ENCODE measurements at regions not wholly inside any gene's neighbourhood (a gene's known extent, or its start where the extent isn't known, plus 50 kb on each side); places are given as distances from the start of the nearest gene placed in this dataset.

- Histone ChIP-seq H3K36me3 (ENCODE audit: insufficient read depth, low read length) (no peaks in the 10 kb centered on the region), H3K27ac (no peak overlapping the region), H3K4me3 (no peak overlapping the region), H3K9me3 (ENCODE audit: low read depth, low read length) (no peaks in the 10 kb centered on the region), H3K9ac (ENCODE audit: insufficient read length) (no peak overlapping the region)
- no peak for DNase-seq (ENCODE audit: low read depth, low spot score)
- TF ChIP-seq POLR2AphosphoS5 (IDR thresholded peaks at IDR 0.05; ENCODE audit: borderline replicate concordance, low read depth, low read length) = no peak
- no peak for TF ChIP-seq FOXP2 (optimal IDR thresholded peaks at IDR 0.05; ENCODE audit: control extremely low read depth, extremely low read length, insufficient read depth)
- no peak for TF ChIP-seq EZH2 (IDR thresholded peaks at IDR 0.05)
Observed at GRCh38 chr22:49533886-49534285, 293.8 kb downstream of the BRD1 start.

- Histone ChIP-seq H3K27ac (no peak overlapping the region), H3K4me3 (no peak overlapping the region), H3K9ac (ENCODE audit: insufficient read length) (no peak overlapping the region), H3K9me3 (ENCODE audit: low read depth, low read length) (no peaks in the 10 kb centered on the region), H3K36me3 (ENCODE audit: insufficient read depth, low read length) (no peaks in the 10 kb centered on the region)
- TF ChIP-seq EZH2 (IDR thresholded peaks at IDR 0.05) = no peak
- TF ChIP-seq FOXP2 (optimal IDR thresholded peaks at IDR 0.05; ENCODE audit: control extremely low read depth, extremely low read length, insufficient read depth) = no peak
- TF ChIP-seq POLR2AphosphoS5 (IDR thresholded peaks at IDR 0.05; ENCODE audit: borderline replicate concordance, low read depth, low read length) = no peak
- DNase-seq (ENCODE audit: low read depth, low spot score) = no peak
Observed at GRCh38 chr22:49532869-49533802, 294.5 kb downstream of the BRD1 start.

- H3K27ac ChIP-seq = no peak overlapping the region
Observed at GRCh38 chr22:49531368-49531791, 296.3 kb downstream of the BRD1 start.

GRCh38 chr22:49530671-49531367, 296.9 kb downstream of the BRD1 start:
- TF ChIP-seq POLR2AphosphoS5 (IDR thresholded peaks at IDR 0.05; ENCODE audit: borderline replicate concordance, low read depth, low read length) (no peak), FOXP2 (optimal IDR thresholded peaks at IDR 0.05; ENCODE audit: control extremely low read depth, extremely low read length, insufficient read depth) (no peak), EZH2 (IDR thresholded peaks at IDR 0.05) (no peak)
- Histone ChIP-seq H3K27ac (no peak overlapping the region), H3K9me3 (ENCODE audit: low read depth, low read length) (no peaks in the 10 kb centered on the region), H3K36me3 (ENCODE audit: insufficient read depth, low read length) (no peaks in the 10 kb centered on the region), H3K4me3 (no peak overlapping the region), H3K9ac (ENCODE audit: insufficient read length) (no peak overlapping the region)
- no peak for DNase-seq (ENCODE audit: low read depth, low spot score)

More at GRCh38 chr22:49531368-49531791, 296.3 kb downstream of the BRD1 start:
- no peaks in the 10 kb centered on the region for H3K36me3 ChIP-seq (ENCODE audit: insufficient read depth, low read length)
- TF ChIP-seq POLR2AphosphoS5 (IDR thresholded peaks at IDR 0.05; ENCODE audit: borderline replicate concordance, low read depth, low read length) (no peak), FOXP2 (optimal IDR thresholded peaks at IDR 0.05; ENCODE audit: control extremely low read depth, extremely low read length, insufficient read depth) (no peak), EZH2 (IDR thresholded peaks at IDR 0.05) (no peak)
- DNase-seq (ENCODE audit: low read depth, low spot score) = no peak
- H3K9me3 ChIP-seq (ENCODE audit: low read depth, low read length) = no peaks in the 10 kb centered on the region
- H3K9ac ChIP-seq (ENCODE audit: insufficient read length) = no peak overlapping the region
- H3K4me3 ChIP-seq = no peak overlapping the region

- no peak for DNase-seq (ENCODE audit: low read depth, low spot score)
- Histone ChIP-seq H3K36me3 (ENCODE audit: insufficient read depth, low read length) (no peaks in the 10 kb centered on the region), H3K9me3 (ENCODE audit: low read depth, low read length) (no peaks in the 10 kb centered on the region), H3K27ac (no peak overlapping the region), H3K4me3 (no peak overlapping the region), H3K9ac (ENCODE audit: insufficient read length) (no peak overlapping the region)
- TF ChIP-seq POLR2AphosphoS5 (IDR thresholded peaks at IDR 0.05; ENCODE audit: borderline replicate concordance, low read depth, low read length) (no peak), FOXP2 (optimal IDR thresholded peaks at IDR 0.05; ENCODE audit: control extremely low read depth, extremely low read length, insufficient read depth) (no peak), EZH2 (IDR thresholded peaks at IDR 0.05) (no peak)
Observed at GRCh38 chr22:49528420-49528720, 299.3 kb downstream of the BRD1 start.

- Histone ChIP-seq H3K4me3 (no peak overlapping the region), H3K36me3 (ENCODE audit: insufficient read depth, low read length) (no peaks in the 10 kb centered on the region), H3K27ac (no peak overlapping the region), H3K9ac (ENCODE audit: insufficient read length) (no peak overlapping the region), H3K9me3 (ENCODE audit: low read depth, low read length) (no peaks in the 10 kb centered on the region)
- no peak for TF ChIP-seq POLR2AphosphoS5 (IDR thresholded peaks at IDR 0.05; ENCODE audit: borderline replicate concordance, low read depth, low read length)
- no peak for DNase-seq (ENCODE audit: low read depth, low spot score)
Observed at GRCh38 chr22:49527611-49528419, 299.9 kb downstream of the BRD1 start.

- Histone ChIP-seq H3K27ac (no peak overlapping the region), H3K9me3 (ENCODE audit: low read depth, low read length) (no peaks in the 10 kb centered on the region), H3K36me3 (ENCODE audit: insufficient read depth, low read length) (no peaks in the 10 kb centered on the region), H3K4me3 (no peak overlapping the region), H3K9ac (ENCODE audit: insufficient read length) (no peak overlapping the region)
- no peak for DNase-seq (ENCODE audit: low read depth, low spot score)
- TF ChIP-seq POLR2AphosphoS5 (IDR thresholded peaks at IDR 0.05; ENCODE audit: borderline replicate concordance, low read depth, low read length) = no peak
- TF ChIP-seq EZH2 (IDR thresholded peaks at IDR 0.05) = no peak
- TF ChIP-seq FOXP2 (optimal IDR thresholded peaks at IDR 0.05; ENCODE audit: control extremely low read depth, extremely low read length, insufficient read depth) = no peak
Observed at GRCh38 chr22:49525801-49526535, 301.7 kb downstream of the BRD1 start.
